22Rv1 (cell line): ENCODE measurements at regions not wholly inside any gene's neighbourhood (a gene's known extent, or its start where the extent isn't known, plus 50 kb on each side); places are given as distances from the start of the nearest gene placed in this dataset.

Source experiments
- ZFX ChIP-seq: fragments of 450-650 bp; IDR thresholded peaks from 2 replicates; pipeline ENCODE4 v1.6.1; 2017; ENCODE audit warnings: antibody characterized with exemption, borderline replicate concordance
- TF ChIP-seq, protein P1 (sequence below): fragments of 450-650 bp; IDR thresholded peaks from 2 replicates; pipeline ENCODE4 v1.5.1; 2017; ENCODE audit warnings: mild to moderate bottlenecking

GRCh38 chrX:138765051-138765450, 53.5 kb upstream of the FGF13 start:
- TF ChIP-seq, protein P1, sequence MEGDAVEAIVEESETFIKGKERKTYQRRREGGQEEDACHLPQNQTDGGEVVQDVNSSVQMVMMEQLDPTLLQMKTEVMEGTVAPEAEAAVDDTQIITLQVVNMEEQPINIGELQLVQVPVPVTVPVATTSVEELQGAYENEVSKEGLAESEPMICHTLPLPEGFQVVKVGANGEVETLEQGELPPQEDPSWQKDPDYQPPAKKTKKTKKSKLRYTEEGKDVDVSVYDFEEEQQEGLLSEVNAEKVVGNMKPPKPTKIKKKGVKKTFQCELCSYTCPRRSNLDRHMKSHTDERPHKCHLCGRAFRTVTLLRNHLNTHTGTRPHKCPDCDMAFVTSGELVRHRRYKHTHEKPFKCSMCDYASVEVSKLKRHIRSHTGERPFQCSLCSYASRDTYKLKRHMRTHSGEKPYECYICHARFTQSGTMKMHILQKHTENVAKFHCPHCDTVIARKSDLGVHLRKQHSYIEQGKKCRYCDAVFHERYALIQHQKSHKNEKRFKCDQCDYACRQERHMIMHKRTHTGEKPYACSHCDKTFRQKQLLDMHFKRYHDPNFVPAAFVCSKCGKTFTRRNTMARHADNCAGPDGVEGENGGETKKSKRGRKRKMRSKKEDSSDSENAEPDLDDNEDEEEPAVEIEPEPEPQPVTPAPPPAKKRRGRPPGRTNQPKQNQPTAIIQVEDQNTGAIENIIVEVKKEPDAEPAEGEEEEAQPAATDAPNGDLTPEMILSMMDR: no peak
- TF ChIP-seq ZFX: no peak
